ENCODE measurements at regions not wholly inside any gene's neighbourhood (a gene's known extent, or its start where the extent isn't known, plus 50 kb on each side); places are given as distances from the start of the nearest gene placed in this dataset.

GRCh38 chrX:5829469-5829868, 399.2 kb downstream of the NLGN4X start:
- FAIRE-seq = no peak

GRCh38 chrX:5829060-5829459, 399.6 kb downstream of the NLGN4X start:
- no peak for FAIRE-seq

DNA sequence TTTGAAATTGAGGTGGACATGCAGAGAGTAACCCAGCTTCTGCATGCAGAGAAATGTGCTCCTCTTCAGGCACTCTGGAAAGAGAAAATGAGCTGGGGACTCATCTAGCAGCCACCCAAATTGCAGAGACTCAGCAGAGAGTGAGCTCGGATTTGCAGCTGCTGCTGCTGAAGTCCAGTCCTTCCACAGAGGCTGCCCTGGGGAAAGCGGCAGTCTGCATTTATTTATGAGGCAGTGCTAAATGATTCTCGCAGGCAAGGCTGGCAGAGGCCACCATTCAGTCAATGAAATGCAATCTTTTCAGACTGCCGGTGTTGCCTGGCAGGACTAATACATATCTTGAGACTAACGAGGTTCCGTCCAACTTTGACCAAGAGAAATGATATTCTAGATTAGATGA, 404.8 kb downstream of the NLGN4X start:
- no peak for FAIRE-seq

GRCh38 chrX:5810636-5811035, 418.0 kb downstream of the NLGN4X start:
- FAIRE-seq = no peak

- no peak for FAIRE-seq
Observed at GRCh38 chrX:5807181-5807580, 421.5 kb downstream of the NLGN4X start.

DNA sequence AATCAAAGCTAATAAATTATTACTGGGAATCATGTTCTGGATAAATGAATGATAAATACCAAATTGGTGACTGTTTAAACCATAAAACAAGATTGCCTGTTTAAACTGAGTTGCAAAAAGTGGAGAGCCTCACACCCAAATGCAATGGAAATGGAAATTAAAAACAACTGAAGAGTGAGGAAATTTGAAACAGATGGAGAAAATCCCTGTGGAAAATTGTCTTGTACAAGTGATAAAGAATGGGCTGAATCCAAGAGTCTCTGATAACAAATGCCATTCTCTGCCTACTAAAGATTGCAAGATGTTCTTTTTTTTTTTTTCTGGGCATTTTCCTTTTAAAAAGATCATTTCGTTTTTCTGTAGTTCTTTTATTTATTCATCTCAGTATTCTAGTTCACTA, 426.3 kb downstream of the NLGN4X start:
- FAIRE-seq = no peak

- no peak for FAIRE-seq
Observed at GRCh38 chrX:5791721-5792120, 436.9 kb downstream of the NLGN4X start.

DNA sequence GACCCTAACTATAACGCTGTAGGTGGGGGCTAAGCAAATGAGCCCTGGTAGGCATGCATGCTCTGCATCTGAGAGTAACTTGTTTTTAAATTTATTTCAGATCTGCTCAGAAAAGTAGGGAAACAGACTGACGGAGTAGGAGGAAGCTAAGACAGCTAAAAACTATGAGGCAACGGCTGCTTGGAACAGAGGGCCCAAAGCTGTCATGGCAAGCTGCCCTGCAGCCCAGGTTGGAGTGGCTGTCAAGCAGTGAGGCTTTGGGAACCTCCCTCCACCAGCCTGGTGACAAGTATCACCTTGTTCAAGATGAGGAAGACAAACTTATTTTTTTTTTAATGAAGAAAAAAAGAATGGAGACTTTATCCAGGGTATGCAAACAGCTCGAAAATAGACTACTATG, 439.8 kb downstream of the NLGN4X start:
- FAIRE-seq = no peak

GRCh38 chrX:5780821-5781220, 447.8 kb downstream of the NLGN4X start:
- FAIRE-seq = no peak

GRCh38 chrX:5775846-5776430, 452.7 kb downstream of the NLGN4X start:
- FAIRE-seq = no peak

- no peak for FAIRE-seq
Observed at GRCh38 chrX:5774446-5774845, 454.2 kb downstream of the NLGN4X start.

DNA sequence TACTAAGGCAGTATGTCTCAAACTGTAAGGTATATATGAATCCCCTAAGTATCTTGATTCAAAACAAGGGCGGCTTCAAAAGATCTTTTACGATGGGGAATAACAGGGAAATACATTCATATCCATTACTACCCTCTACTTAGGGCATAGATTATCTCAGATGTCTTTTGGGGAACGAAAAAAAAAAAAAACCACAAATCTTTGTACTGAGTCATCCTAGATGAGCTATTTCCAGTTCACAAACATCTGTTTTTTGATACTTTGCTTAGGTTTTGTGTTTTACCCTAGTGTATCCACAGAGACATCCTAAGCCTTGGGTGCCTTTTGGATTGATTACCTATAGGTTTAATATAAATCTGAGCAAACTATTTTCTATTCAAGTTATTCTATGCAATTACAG, 457.2 kb downstream of the NLGN4X start:
- FAIRE-seq = no peak

DNA sequence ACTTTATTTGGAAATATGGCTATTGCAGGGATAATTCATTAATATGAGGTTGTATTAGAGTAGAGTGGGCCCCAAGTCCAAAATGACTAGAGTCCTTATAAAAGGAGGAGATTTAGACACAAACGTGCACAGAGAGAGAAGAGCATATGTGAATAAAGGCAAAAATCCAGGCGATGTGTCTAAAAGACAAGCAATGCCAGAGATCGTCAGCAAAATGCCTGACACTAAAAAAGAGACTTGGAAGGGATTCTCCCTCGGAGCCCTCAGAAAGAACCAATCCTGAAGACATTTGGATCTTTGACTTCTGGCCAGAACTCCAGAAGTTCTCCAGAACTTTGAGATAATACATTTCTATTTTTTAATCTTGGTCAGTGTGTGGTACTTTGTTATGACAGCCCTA, 472.1 kb downstream of the NLGN4X start:
- no peak for FAIRE-seq

- FAIRE-seq = no peak
Observed at GRCh38 chrX:5753291-5753690, 475.4 kb downstream of the NLGN4X start.

DNA sequence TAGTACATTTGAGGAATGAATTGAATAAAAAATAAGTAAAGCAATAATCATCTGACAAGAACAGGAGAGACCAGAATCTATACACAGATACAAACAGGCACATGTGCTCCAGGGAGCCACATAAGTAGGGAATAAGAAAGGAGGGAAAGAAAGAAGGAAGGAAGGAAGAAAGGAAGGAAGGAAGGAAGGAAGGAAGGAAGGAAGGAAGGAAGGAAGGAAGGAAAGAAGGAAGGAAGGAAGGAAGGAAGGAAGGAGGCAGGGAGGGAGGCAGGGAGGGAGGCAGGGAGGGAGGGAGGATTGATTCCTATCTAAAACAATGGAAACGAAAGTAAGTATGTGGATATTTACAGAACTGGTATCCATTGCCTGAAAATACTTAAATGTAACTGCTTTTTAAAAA, 475.8 kb downstream of the NLGN4X start:
- no peak for FAIRE-seq

- FAIRE-seq = no peak
Observed at GRCh38 chrX:5748586-5749150, 480.0 kb downstream of the NLGN4X start.

DNA sequence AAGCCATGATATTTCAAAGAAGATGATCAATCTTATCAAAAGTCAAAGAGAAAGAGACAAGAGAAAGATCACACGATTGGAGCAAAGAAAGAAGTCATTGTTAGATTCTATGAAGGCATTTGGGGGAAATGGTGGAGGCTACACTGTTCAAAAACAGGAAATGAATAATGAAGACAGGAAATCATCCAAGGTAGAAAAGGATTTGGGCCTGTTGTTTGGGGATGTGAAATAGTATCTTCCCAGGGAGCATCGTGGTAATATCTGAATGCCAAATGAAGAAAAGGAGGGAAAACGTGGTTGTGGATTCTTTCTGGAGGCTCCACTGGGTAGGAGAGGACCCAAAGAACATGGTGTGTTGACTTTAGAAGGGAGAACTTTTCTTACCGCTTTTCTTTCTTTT, 482.4 kb downstream of the NLGN4X start:
- no peak for FAIRE-seq

DNA sequence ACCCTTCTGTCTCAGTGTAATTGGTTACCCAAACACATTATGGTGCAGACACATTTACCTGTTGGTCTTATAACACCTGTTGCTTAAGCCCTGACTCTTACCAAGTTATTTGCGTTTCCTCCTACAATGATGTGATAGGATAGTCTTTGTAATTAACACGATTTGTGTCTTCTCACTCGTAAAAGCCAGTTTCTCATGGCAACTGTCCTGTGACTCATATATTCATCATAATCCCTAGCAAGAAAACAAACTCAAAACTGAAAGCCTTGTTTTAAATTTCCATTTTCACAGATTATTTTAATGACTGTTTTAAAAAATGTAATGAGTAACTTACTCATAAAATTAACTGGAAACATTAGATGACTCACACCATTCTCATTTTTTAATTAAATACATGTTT, 495.2 kb downstream of the NLGN4X start:
- FAIRE-seq = no peak

GRCh38 chrX:5730556-5730955, 498.1 kb downstream of the NLGN4X start:
- no peak for FAIRE-seq

GRCh38 chrX:5726224-5726623, 502.4 kb downstream of the NLGN4X start:
- no peak for FAIRE-seq

DNA sequence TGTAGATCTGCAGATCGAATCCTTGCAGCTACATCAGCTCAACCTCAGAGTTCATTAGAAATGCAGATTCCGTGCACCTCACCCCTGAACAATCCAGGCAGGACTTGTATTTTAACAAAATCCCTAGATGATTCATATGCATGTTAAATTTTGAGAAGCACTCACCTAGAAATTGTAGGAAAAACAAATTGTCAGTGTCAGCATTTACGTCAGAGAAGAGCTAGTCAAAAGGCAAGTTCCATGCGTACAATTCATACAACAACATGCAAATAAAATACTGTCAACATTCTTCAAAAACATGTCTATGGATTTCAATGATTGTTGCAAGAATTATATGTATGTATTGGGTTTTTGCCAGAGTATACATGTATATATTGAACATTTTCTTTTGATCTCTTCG, 504.5 kb downstream of the NLGN4X start:
- no peak for FAIRE-seq

- FAIRE-seq = no peak
Observed at GRCh38 chrX:5718651-5719050, 510.0 kb downstream of the NLGN4X start.

GRCh38 chrX:5716666-5717065, 512.0 kb downstream of the NLGN4X start:
- no peak for FAIRE-seq

DNA sequence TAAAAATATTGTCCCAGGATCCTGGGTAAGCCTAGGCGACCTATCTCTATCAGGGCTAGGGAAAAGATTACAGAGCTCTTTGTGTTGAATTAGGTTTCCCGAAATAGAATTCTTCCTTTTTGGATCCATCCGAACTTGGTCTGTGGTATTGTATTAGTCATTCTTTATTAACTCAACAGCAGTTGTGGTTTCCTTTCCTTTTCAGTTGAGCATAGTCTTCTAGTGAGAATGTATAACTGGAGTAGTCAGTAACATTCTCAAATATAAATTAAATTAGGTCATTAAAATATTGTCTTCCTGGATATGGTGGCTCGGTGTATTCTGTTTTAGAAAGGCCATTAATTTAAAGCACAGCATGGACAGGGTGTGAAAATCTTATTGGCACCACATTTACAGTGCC, 520.4 kb downstream of the NLGN4X start:
- no peak for FAIRE-seq

- no peak for FAIRE-seq
Observed at GRCh38 chrX:5702890-5703289, 525.8 kb downstream of the NLGN4X start.
